Liver (tissue), 8 donors: ENCODE measurements at regions not wholly inside any gene's neighbourhood (a gene's known extent, or its start where the extent isn't known, plus 50 kb on each side); places are given as distances from the start of the nearest gene placed in this dataset.

ENCODE experiments used
- DNase-seq: peaks from one replicate; pipeline ENCODE4 v3.0.0-alpha.2; 2017; ENCODE audit warnings: low spot score
- H3K27ac ChIP-seq, 2 donors: one replicate each; pipeline ENCODE4 v1.7.0; 2013; ENCODE audit warnings: inconsistent platforms in 2 of 2, low read length in 2 of 2, control low read depth in 1 of 2, low read depth in 1 of 2, mild to moderate bottlenecking in 1 of 2
- H3K27me3 ChIP-seq, 4 donors: one replicate each; pipeline versions ENCODE4 v1.6.1 to v1.7.0; 2013; ENCODE audit warnings: low read length in 3 of 4, inconsistent platforms in 1 of 4, mild to moderate bottlenecking in 1 of 4, moderate library complexity in 1 of 4; ENCODE audit not compliant: control insufficient read depth in 4 of 4, insufficient read depth in 4 of 4
- H3K36me3 ChIP-seq, 4 donors: one replicate each; pipeline versions ENCODE4 v1.6.1 to v1.7.0; 2013; ENCODE audit warnings: low read length in 3 of 4, mild to moderate bottlenecking in 3 of 4, low read depth in 1 of 4, moderate library complexity in 1 of 4; ENCODE audit not compliant: control insufficient read depth in 4 of 4, insufficient read depth in 3 of 4
- H3K4me1 ChIP-seq, 4 donors: one replicate each; pipeline versions ENCODE4 v1.6.1 to v1.7.0; 2013; ENCODE audit warnings: low read length in 3 of 4, mild to moderate bottlenecking in 3 of 4, moderate library complexity in 1 of 4; ENCODE audit not compliant: control insufficient read depth in 4 of 4, insufficient read depth in 4 of 4
- H3K4me3 ChIP-seq, 3 donors: one replicate each; pipeline versions ENCODE4 v1.6.1 to v1.7.0; 2013; ENCODE audit warnings: low read length in 3 of 3, control low read depth in 1 of 3, low read depth in 1 of 3, mild to moderate bottlenecking in 1 of 3
- H3K9ac ChIP-seq, 2 donors: one replicate each; pipeline ENCODE4 v1.7.0; 2013; ENCODE audit warnings: low read length in 2 of 2, mild to moderate bottlenecking in 2 of 2, moderate library complexity in 2 of 2, control low read depth in 1 of 2, low read depth in 1 of 2
- H3K9me3 ChIP-seq, 4 donors: one replicate each; pipeline versions ENCODE4 v1.6.1 to v1.7.0; 2013; ENCODE audit warnings: low read length in 3 of 4; ENCODE audit not compliant: control insufficient read depth in 4 of 4
- ATF3 ChIP-seq: IDR thresholded peaks from 2 replicates; pipeline ENCODE4 v1.6.1; 2016; ENCODE audit warnings: antibody characterized with exemption
- CTCF ChIP-seq: fragments of 150-350 bp; IDR thresholded peaks from 2 replicates; pipeline ENCODE4 v1.5.1; 2017; ENCODE audit warnings: improper control_type of control experiment, low read depth, low read length; ENCODE audit not compliant: missing input control
- EGR1 ChIP-seq, 2 donors: IDR thresholded peaks; 2 replicates each; pipeline ENCODE4 v1.6.1; 2016 to 2018; ENCODE audit warnings: antibody characterized with exemption in 2 of 2, low read depth in 2 of 2
- FOXA1 ChIP-seq: IDR thresholded peaks from 2 replicates; pipeline ENCODE4 v1.6.1; 2016; ENCODE audit warnings: antibody characterized with exemption
- FOXA2 ChIP-seq: IDR thresholded peaks from 2 replicates; pipeline ENCODE4 v1.6.1; 2016; ENCODE audit warnings: antibody characterized with exemption
- GABPA ChIP-seq, 2 donors: IDR thresholded peaks in 1 of 2; conservative IDR thresholded peaks in 1 of 2; 2 replicates each; pipeline ENCODE4 v1.6.1; 2016; ENCODE audit warnings: antibody characterized with exemption in 2 of 2, mild to moderate bottlenecking in 1 of 2, moderate library complexity in 1 of 2
- HNF4A ChIP-seq, 2 donors: conservative IDR thresholded peaks; 2 replicates each; pipeline ENCODE4 v1.6.1; 2016; ENCODE audit warnings: antibody characterized with exemption in 2 of 2, mild to moderate bottlenecking in 2 of 2
- HNF4G ChIP-seq: IDR thresholded peaks from 2 replicates; pipeline ENCODE4 v1.6.1; 2016; ENCODE audit warnings: antibody characterized with exemption
- JUND ChIP-seq, 2 donors: IDR thresholded peaks; 2 replicates each; pipeline ENCODE4 v1.6.1; 2016; ENCODE audit warnings: antibody characterized with exemption in 2 of 2
- MAX ChIP-seq: IDR thresholded peaks from 2 replicates; pipeline ENCODE4 v1.6.1; 2016; ENCODE audit warnings: antibody characterized with exemption
- NR2F2 ChIP-seq: IDR thresholded peaks from 2 replicates; pipeline ENCODE4 v1.6.1; 2016; ENCODE audit warnings: antibody characterized with exemption
- RAD21 ChIP-seq, 2 donors: IDR thresholded peaks; 2 replicates each; pipeline ENCODE4 v1.6.1; 2016; ENCODE audit warnings: antibody characterized with exemption in 2 of 2, mild to moderate bottlenecking in 2 of 2
- RXRA ChIP-seq, 2 donors: IDR thresholded peaks; 2 replicates each; pipeline ENCODE4 v1.6.1; 2017 to 2018; ENCODE audit warnings: antibody characterized with exemption in 2 of 2, mild to moderate bottlenecking in 1 of 2
- SP1 ChIP-seq: IDR thresholded peaks from 2 replicates; pipeline ENCODE4 v1.6.1; 2018; ENCODE audit warnings: antibody characterized with exemption, mild to moderate bottlenecking
- TAF1 ChIP-seq: conservative IDR thresholded peaks from 2 replicates; pipeline ENCODE4 v1.6.1; 2016; ENCODE audit warnings: antibody characterized with exemption, mild to moderate bottlenecking
- YY1 ChIP-seq: IDR thresholded peaks from 2 replicates; pipeline ENCODE4 v1.6.1; 2016; ENCODE audit warnings: antibody characterized with exemption, mild to moderate bottlenecking
- WGBS: extraction: QIAGEN DNeasy Blood & Tissue Kit; methylation state at CpG from one replicate; pipeline ENCODE4 v1.1.7; 2013; 5-methylcytosine and 5-hydroxymethylcytosine counted together
- TF ChIP-seq, protein P1 (sequence below): IDR thresholded peaks from 2 replicates; pipeline ENCODE4 v1.6.1; 2016; ENCODE audit warnings: antibody characterized with exemption, mild to moderate bottlenecking
- TF ChIP-seq, protein P2 (sequence below): IDR thresholded peaks from 2 replicates; pipeline ENCODE4 v1.6.1; 2016; ENCODE audit warnings: antibody characterized with exemption
- donor health status: healthy.
- donor health status: healthy.
- donor health status: healthy.
- donor health status: healthy.
- donor health status: healthy.

- Histone ChIP-seq H3K9ac (no peak overlapping the region), H3K9me3 (no peaks in the 10 kb centered on the region), H3K36me3 (no peaks in the 10 kb centered on the region), H3K4me3 (no peak overlapping the region), H3K27ac (no peak overlapping the region), H3K27me3 (no peaks in the 10 kb centered on the region), H3K4me1 (peaks cover 0 to 9% (median 0%) of the 10 kb centered on the region in 4 donors)
- DNase-seq = no peak
- WGBS = 77% methylated on average over 10 of the region's 10 CpGs
- TF ChIP-seq MAX = no peak
- TF ChIP-seq NR2F2 = no peak
- TF ChIP-seq GABPA (IDR thresholded peaks at IDR 0.05 in 1 of 2, conservative IDR thresholded peaks at IDR 0.05 in 1 of 2) = no peak
- no peak for TF ChIP-seq RAD21 (IDR thresholded peaks at IDR 0.05)
- no peak for TF ChIP-seq RXRA (IDR thresholded peaks at IDR 0.05)
- no peak for TF ChIP-seq YY1
These were observed 415.5 kb downstream of the MEIS1 start for GRCh38 chr2:66850376-66850775.

DNA sequence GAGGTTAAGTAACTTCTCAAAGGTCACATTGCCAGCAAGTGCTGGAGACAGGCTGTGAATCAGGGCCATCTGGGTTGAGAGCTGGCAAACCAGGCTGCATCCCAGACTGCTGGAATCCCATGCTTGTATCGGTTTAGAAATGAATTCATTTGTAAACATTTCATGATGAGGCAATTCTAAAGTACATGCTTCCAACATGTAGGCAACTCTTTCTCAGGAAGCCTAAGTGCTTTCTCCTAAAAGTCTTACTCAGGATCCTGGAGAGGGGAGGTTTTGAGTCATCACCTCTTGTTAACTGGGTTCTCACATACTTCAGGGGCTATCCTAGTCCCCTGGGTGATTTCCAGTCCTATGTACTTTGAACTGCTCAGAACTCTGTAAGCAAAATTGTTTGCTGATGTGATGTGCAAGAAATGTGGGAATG, 416.5 kb downstream of the MEIS1 start:
- Histone ChIP-seq H3K27ac (no peak overlapping the region), H3K27me3 (no peaks in the 10 kb centered on the region), H3K4me1 (peaks cover 0 to 9% (median 0%) of the 10 kb centered on the region in 4 donors), H3K36me3 (no peaks in the 10 kb centered on the region), H3K4me3 (no peak overlapping the region), H3K9me3 (no peaks in the 10 kb centered on the region), H3K9ac (no peak overlapping the region)
- WGBS = 28% methylated on average over 1 of the region's 1 CpG
- TF ChIP-seq NR2F2 (no peak), FOXA1 (no peak)
- DNase-seq = no peak

- Histone ChIP-seq H3K4me3 (no peak overlapping the region), H3K9me3 (no peaks in the 10 kb centered on the region), H3K9ac (no peak overlapping the region), H3K27ac (no peak overlapping the region), H3K27me3 (peaks cover 0 to 2% (median 0%) of the 10 kb centered on the region in 4 donors), H3K36me3 (no peaks in the 10 kb centered on the region), H3K4me1 (no peaks in the 10 kb centered on the region)
- 77% methylated on average over 6 of the region's 6 CpGs for WGBS
- DNase-seq = no peak
- TF ChIP-seq CTCF = no peak
- TF ChIP-seq, protein P1, sequence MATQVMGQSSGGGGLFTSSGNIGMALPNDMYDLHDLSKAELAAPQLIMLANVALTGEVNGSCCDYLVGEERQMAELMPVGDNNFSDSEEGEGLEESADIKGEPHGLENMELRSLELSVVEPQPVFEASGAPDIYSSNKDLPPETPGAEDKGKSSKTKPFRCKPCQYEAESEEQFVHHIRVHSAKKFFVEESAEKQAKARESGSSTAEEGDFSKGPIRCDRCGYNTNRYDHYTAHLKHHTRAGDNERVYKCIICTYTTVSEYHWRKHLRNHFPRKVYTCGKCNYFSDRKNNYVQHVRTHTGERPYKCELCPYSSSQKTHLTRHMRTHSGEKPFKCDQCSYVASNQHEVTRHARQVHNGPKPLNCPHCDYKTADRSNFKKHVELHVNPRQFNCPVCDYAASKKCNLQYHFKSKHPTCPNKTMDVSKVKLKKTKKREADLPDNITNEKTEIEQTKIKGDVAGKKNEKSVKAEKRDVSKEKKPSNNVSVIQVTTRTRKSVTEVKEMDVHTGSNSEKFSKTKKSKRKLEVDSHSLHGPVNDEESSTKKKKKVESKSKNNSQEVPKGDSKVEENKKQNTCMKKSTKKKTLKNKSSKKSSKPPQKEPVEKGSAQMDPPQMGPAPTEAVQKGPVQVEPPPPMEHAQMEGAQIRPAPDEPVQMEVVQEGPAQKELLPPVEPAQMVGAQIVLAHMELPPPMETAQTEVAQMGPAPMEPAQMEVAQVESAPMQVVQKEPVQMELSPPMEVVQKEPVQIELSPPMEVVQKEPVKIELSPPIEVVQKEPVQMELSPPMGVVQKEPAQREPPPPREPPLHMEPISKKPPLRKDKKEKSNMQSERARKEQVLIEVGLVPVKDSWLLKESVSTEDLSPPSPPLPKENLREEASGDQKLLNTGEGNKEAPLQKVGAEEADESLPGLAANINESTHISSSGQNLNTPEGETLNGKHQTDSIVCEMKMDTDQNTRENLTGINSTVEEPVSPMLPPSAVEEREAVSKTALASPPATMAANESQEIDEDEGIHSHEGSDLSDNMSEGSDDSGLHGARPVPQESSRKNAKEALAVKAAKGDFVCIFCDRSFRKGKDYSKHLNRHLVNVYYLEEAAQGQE = no peak
- no peak for TF ChIP-seq FOXA1
- no peak for TF ChIP-seq TAF1
- no peak for TF ChIP-seq ATF3
- no peak for TF ChIP-seq JUND (IDR thresholded peaks at IDR 0.05)
- TF ChIP-seq, protein P2, sequence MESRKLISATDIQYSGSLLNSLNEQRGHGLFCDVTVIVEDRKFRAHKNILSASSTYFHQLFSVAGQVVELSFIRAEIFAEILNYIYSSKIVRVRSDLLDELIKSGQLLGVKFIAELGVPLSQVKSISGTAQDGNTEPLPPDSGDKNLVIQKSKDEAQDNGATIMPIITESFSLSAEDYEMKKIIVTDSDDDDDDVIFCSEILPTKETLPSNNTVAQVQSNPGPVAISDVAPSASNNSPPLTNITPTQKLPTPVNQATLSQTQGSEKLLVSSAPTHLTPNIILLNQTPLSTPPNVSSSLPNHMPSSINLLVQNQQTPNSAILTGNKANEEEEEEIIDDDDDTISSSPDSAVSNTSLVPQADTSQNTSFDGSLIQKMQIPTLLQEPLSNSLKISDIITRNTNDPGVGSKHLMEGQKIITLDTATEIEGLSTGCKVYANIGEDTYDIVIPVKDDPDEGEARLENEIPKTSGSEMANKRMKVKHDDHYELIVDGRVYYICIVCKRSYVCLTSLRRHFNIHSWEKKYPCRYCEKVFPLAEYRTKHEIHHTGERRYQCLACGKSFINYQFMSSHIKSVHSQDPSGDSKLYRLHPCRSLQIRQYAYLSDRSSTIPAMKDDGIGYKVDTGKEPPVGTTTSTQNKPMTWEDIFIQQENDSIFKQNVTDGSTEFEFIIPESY = no peak
- TF ChIP-seq FOXA2 = no peak
- no peak for TF ChIP-seq HNF4A (conservative IDR thresholded peaks at IDR 0.05)
- no peak for TF ChIP-seq EGR1 (IDR thresholded peaks at IDR 0.05; ENCODE audit: low read depth in 2 of 2)
- no peak for TF ChIP-seq HNF4G
- no peak for TF ChIP-seq YY1
- no peak for TF ChIP-seq SP1
- TF ChIP-seq NR2F2 = no peak
- TF ChIP-seq MAX = no peak
- no peak for TF ChIP-seq RXRA (IDR thresholded peaks at IDR 0.05)
- TF ChIP-seq RAD21 (IDR thresholded peaks at IDR 0.05) = no peak
- no peak for TF ChIP-seq GABPA (IDR thresholded peaks at IDR 0.05 in 1 of 2, conservative IDR thresholded peaks at IDR 0.05 in 1 of 2)
These were observed 418.0 kb downstream of the MEIS1 start for GRCh38 chr2:66852953-66853352.
